SK-N-SH (cell line): ENCODE measurements at regions not wholly inside any gene's neighbourhood (a gene's known extent, or its start where the extent isn't known, plus 50 kb on each side); places are given as distances from the start of the nearest gene placed in this dataset.
"Not testable (repeated sequence)": the region's sequence is repeated elsewhere in the genome, so short reads cannot be mapped to it uniquely, and the experiment has no call there.

ENCODE experiments used
- CTCF ChIP-seq: fragments of 200-600 bp; sonication (generic); IDR thresholded peaks from 2 replicates; pipeline ENCODE4 v1.6.1; 2017; ENCODE audit warnings: antibody characterized with exemption, mild to moderate bottlenecking, moderate library complexity
- EP300 ChIP-seq, 2 experiments: IDR thresholded peaks; 2 replicates each; pipeline versions ENCODE4 v1.4.0 to v1.6.1; 2012; ENCODE audit warnings: borderline replicate concordance in 1 of 2, low read depth in 1 of 2, low read length in 1 of 2
- EZH2phosphoT487 ChIP-seq: fragments of 200-600 bp; sonication (generic); IDR thresholded peaks from 2 replicates; pipeline ENCODE4 v1.6.1; 2017; ENCODE audit warnings: low read depth, mixed run types, mild to moderate bottlenecking, antibody characterized with exemption, moderate library complexity, borderline replicate concordance
- FOSL2 ChIP-seq: IDR thresholded peaks from 2 replicates; pipeline ENCODE4 v1.4.0; 2012; ENCODE audit warnings: low read depth, mild to moderate bottlenecking, moderate library complexity, borderline replicate concordance
- GABPA ChIP-seq: IDR thresholded peaks from 2 replicates; pipeline ENCODE4 v1.4.0; 2012; ENCODE audit warnings: low read depth, mild to moderate bottlenecking
- IRF3 ChIP-seq: fragments of 150-350 bp; IDR thresholded peaks from 2 replicates; pipeline ENCODE4 v1.6.1; 2016; ENCODE audit warnings: mild to moderate bottlenecking, low read depth, low read length
- POLR2AphosphoS5 ChIP-seq: IDR thresholded peaks from 2 replicates; pipeline ENCODE4 v1.6.1; 2012; ENCODE audit warnings: low read depth, low read length
- REST ChIP-seq: IDR thresholded peaks from 2 replicates; pipeline ENCODE4 v1.6.1; 2012; ENCODE audit warnings: mild to moderate bottlenecking, low read depth, low read length, moderate library complexity
- RXRA ChIP-seq: IDR thresholded peaks from 2 replicates; pipeline ENCODE4 v1.4.0; 2012; ENCODE audit warnings: low read depth, mild to moderate bottlenecking, borderline replicate concordance
- TEAD4 ChIP-seq: IDR thresholded peaks from 2 replicates; pipeline ENCODE4 v1.4.0; 2012; ENCODE audit warnings: mild to moderate bottlenecking, borderline replicate concordance; ENCODE audit not compliant: insufficient read depth
- USF1 ChIP-seq: IDR thresholded peaks from 2 replicates; pipeline ENCODE4 v1.4.0; 2012; ENCODE audit warnings: low read depth, borderline replicate concordance

- not testable (repeated sequence) for TF ChIP-seq TEAD4; CTCF; RXRA; POLR2AphosphoS5; REST; USF1; FOSL2; EZH2phosphoT487; GABPA; IRF3; EP300 (IDR thresholded peaks at IDR 0.05; ENCODE audit: borderline replicate concordance in 1 of 2, low read depth in 1 of 2, low read length in 1 of 2)
These were observed 136.9 kb downstream of the OR2B2 start for GRCh38 chr6:27775138-27775795.
